Middle frontal gyrus (tissue), 1 donor: ENCODE measurements at regions not wholly inside any gene's neighbourhood (a gene's known extent, or its start where the extent isn't known, plus 50 kb on each side); places are given as distances from the start of the nearest gene placed in this dataset.
"Not testable (repeated sequence)": the region's sequence is repeated elsewhere in the genome, so short reads cannot be mapped to it uniquely, and the experiment has no call there.

Experiments used
- DNase-seq: peaks from one replicate; pipeline ENCODE4 v3.0.0-alpha.2; 2015; ENCODE audit warnings: low spot score; ENCODE audit errors: extremely low spot score

GRCh38 chr1:184889166-184889565 lies 85.1 kb downstream of the NIBAN1 start:
- no peak for DNase-seq

- no peak for DNase-seq
Measured at GRCh38 chr1:184888505-184888904, 85.8 kb downstream of the NIBAN1 start.

GRCh38 chr1:184882957-184883815 lies 91.1 kb downstream of the NIBAN1 start:
- no peak for DNase-seq

- no peak for DNase-seq
Measured at GRCh38 chr1:184881941-184882913, 92.1 kb downstream of the NIBAN1 start.

GRCh38 chr1:184879876-184880557 lies 94.3 kb downstream of the NIBAN1 start:
- no peak for DNase-seq

- no peak for DNase-seq
Measured at GRCh38 chr1:184878602-184879001, 95.7 kb downstream of the NIBAN1 start.

- no peak for DNase-seq
Measured at GRCh38 chr1:184878002-184878401, 96.3 kb downstream of the NIBAN1 start.

GRCh38 chr1:184876015-184876414 lies 98.3 kb downstream of the NIBAN1 start:
- DNase-seq, result not testable (repeated sequence)

- DNase-seq, result no peak
Measured at GRCh38 chr1:184875218-184875617, 99.1 kb downstream of the NIBAN1 start.

- no peak for DNase-seq
Measured at GRCh38 chr1:184870319-184870718, 104.0 kb downstream of the NIBAN1 start.

- DNase-seq, result no peak
Measured at GRCh38 chr1:184867866-184868689, 106.2 kb downstream of the NIBAN1 start.

- no peak for DNase-seq
Measured at GRCh38 chr1:184866991-184867788, 107.1 kb downstream of the NIBAN1 start.

GRCh38 chr1:184866586-184866985 lies 107.7 kb downstream of the NIBAN1 start:
- no peak for DNase-seq

GRCh38 chr1:184865831-184866230 lies 108.5 kb downstream of the NIBAN1 start:
- no peak for DNase-seq

GRCh38 chr1:184861755-184862336 lies 107.2 kb upstream of the EDEM3 start:
- DNase-seq, result no peak

GRCh38 chr1:184860985-184861754 lies 106.5 kb upstream of the EDEM3 start:
- no peak for DNase-seq

GRCh38 chr1:184860535-184860934 lies 105.9 kb upstream of the EDEM3 start:
- no peak for DNase-seq

- DNase-seq, result no peak
Measured at GRCh38 chr1:184859381-184860105, 104.9 kb upstream of the EDEM3 start.
